Keratinocyte (primary cell): ENCODE measurements at regions not wholly inside any gene's neighbourhood (a gene's known extent, or its start where the extent isn't known, plus 50 kb on each side); places are given as distances from the start of the nearest gene placed in this dataset.

Experiments used
- DNase-seq: peaks from one replicate; pipeline ENCODE4 v3.0.0-alpha.2; 2011; ENCODE audit warnings: low read depth, missing footprints, low spot score
- FAIRE-seq: peaks from 2 replicates; lab custom pipeline; 2011; peaks lifted over from hg19 to GRCh38; lab: Jason Lieb, UNC
- H2AFZ ChIP-seq: 2 replicates; pipeline ENCODE4 v1.6.0; 2012; ENCODE audit warnings: low read length, control low read depth, inconsistent platforms; ENCODE audit not compliant: control insufficient read depth
- H3K27ac ChIP-seq: 2 replicates; pipeline ENCODE4 v1.5.1; 2011; ENCODE audit warnings: low read length; ENCODE audit not compliant: control insufficient read depth, insufficient read depth
- H3K27me3 ChIP-seq: 3 replicates; pipeline ENCODE4 v1.6.0; 2011; ENCODE audit warnings: low read length; ENCODE audit not compliant: control insufficient read depth, insufficient read depth; ENCODE audit errors: extremely low read depth
- H3K36me3 ChIP-seq, 2 experiments: 2 replicates in 1 of 2; 3 replicates in 1 of 2; pipeline ENCODE4 v1.5.1; 2011; ENCODE audit warnings: low read length in 2 of 2, mild to moderate bottlenecking in 1 of 2; ENCODE audit not compliant: control insufficient read depth in 2 of 2, insufficient read depth in 2 of 2; ENCODE audit errors: extremely low read depth in 1 of 2
- H3K4me1 ChIP-seq: 3 replicates; pipeline ENCODE4 v1.5.1; 2011; ENCODE audit warnings: low read length; ENCODE audit not compliant: control insufficient read depth, insufficient read depth; ENCODE audit errors: extremely low read depth
- H3K4me2 ChIP-seq: 3 replicates; pipeline ENCODE4 v1.6.0; 2011; ENCODE audit warnings: low read depth, low read length; ENCODE audit not compliant: control insufficient read depth, insufficient read depth; ENCODE audit errors: extremely low read depth
- H3K4me3 ChIP-seq, 3 experiments: fragments of 200-600 bp in 1 of 3; sonication (generic) in 1 of 3; 2 replicates in 2 of 3; 3 replicates in 1 of 3; pipeline ENCODE4 v1.5.1; 2011 to 2016; ENCODE audit warnings: low read length in 3 of 3, mild to moderate bottlenecking in 3 of 3, control low read depth in 2 of 3, inconsistent platforms in 1 of 3, low read depth in 1 of 3, mixed read lengths in 1 of 3, mixed run types in 1 of 3, moderate library complexity in 1 of 3; ENCODE audit not compliant: control insufficient read depth in 2 of 3, insufficient read depth in 2 of 3; ENCODE audit errors: extremely low read depth in 1 of 3
- H3K79me2 ChIP-seq: 2 replicates; pipeline ENCODE4 v1.6.0; 2012; ENCODE audit warnings: low read length; ENCODE audit not compliant: control insufficient read depth, insufficient read depth
- H3K9ac ChIP-seq: 3 replicates; pipeline ENCODE4 v1.6.0; 2011; ENCODE audit warnings: low read length; ENCODE audit not compliant: control insufficient read depth, insufficient read depth; ENCODE audit errors: extremely low read depth
- H3K9me1 ChIP-seq: 3 replicates; pipeline ENCODE4 v1.6.0; 2011; ENCODE audit warnings: low read length; ENCODE audit not compliant: control insufficient read depth, insufficient read depth; ENCODE audit errors: extremely low read depth
- H3K9me3 ChIP-seq: 2 replicates; pipeline ENCODE4 v1.5.1; 2012; ENCODE audit warnings: low read depth, low read length; ENCODE audit not compliant: control insufficient read depth
- H4K20me1 ChIP-seq: 3 replicates; pipeline ENCODE4 v1.6.0; 2011; ENCODE audit warnings: low read length; ENCODE audit not compliant: control insufficient read depth, insufficient read depth; ENCODE audit errors: extremely low read depth
- EZH2 ChIP-seq: IDR thresholded peaks from one replicate; pipeline ENCODE4 v1.6.1; 2012; ENCODE audit warnings: inconsistent platforms, mild to moderate bottlenecking, low read length, moderate library complexity
- dilution Hi-C: fragments of 300-500 bp; cut with MboI; formaldehyde crosslinking; loops from one replicate; pipeline ENCODE4 v1.7.0; 2020; ENCODE audit warnings: low sequenced_read_pairs; ENCODE audit not compliant: extremely low pct_ligation_motif_present
- TF ChIP-seq, protein P1 (sequence below), 3 experiments: IDR thresholded peaks in 1 of 3; conservative IDR thresholded peaks in 1 of 3; optimal IDR thresholded peaks in 1 of 3; 2 replicates in 2 of 3; 3 replicates in 1 of 3; pipeline versions ENCODE3 to v1.5.1; 2011; ENCODE audit warnings: low read length in 3 of 3, mild to moderate bottlenecking in 3 of 3, moderate library complexity in 2 of 3, control low read depth in 1 of 3, inconsistent platforms in 1 of 3; ENCODE audit not compliant: insufficient read depth in 2 of 3; ENCODE audit errors: extremely low read depth in 1 of 3

DNA sequence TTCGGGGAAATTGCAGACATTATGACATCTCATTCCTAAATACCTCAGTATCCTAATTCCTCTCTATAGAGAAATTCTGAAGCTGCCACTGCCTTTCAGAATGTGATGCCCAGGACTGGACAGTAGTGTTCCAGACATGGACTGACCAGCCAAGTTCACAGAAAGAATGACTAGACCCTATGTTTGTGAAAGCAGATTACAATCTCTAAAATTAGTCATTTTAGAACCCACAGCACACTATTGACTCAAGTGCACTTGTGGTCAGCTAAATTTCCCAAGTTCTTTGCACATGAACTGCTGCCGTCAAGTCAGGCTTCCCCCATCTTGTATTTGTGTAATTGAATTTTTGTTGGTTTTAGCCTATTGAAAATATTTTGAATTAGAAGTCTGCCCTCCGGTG is 81.0 kb upstream of the ESX1 start:
- H3K4me2 ChIP-seq: no peak overlapping the region
- H3K9me1 ChIP-seq: no peaks in the 10 kb centered on the region
- FAIRE-seq: no peak
- H3K9ac ChIP-seq: no peak overlapping the region
- H3K79me2 ChIP-seq: no peaks in the 10 kb centered on the region
- no peak overlapping the region for H3K27ac ChIP-seq
- H3K27me3 ChIP-seq: peaks cover 2% of the 10 kb centered on the region
- dilution Hi-C loops: no loop called here
- H3K36me3 ChIP-seq: no peaks in the 10 kb centered on the region
- no peaks in the 10 kb centered on the region for H4K20me1 ChIP-seq
- no peak overlapping the region for H3K4me3 ChIP-seq
- no peaks in the 10 kb centered on the region for H3K9me3 ChIP-seq
- peaks cover 12% of the 10 kb centered on the region for H3K4me1 ChIP-seq
- no peak for DNase-seq
- H2AFZ ChIP-seq: no peak overlapping the region
- TF ChIP-seq EZH2: no peak
- TF ChIP-seq, protein P1, sequence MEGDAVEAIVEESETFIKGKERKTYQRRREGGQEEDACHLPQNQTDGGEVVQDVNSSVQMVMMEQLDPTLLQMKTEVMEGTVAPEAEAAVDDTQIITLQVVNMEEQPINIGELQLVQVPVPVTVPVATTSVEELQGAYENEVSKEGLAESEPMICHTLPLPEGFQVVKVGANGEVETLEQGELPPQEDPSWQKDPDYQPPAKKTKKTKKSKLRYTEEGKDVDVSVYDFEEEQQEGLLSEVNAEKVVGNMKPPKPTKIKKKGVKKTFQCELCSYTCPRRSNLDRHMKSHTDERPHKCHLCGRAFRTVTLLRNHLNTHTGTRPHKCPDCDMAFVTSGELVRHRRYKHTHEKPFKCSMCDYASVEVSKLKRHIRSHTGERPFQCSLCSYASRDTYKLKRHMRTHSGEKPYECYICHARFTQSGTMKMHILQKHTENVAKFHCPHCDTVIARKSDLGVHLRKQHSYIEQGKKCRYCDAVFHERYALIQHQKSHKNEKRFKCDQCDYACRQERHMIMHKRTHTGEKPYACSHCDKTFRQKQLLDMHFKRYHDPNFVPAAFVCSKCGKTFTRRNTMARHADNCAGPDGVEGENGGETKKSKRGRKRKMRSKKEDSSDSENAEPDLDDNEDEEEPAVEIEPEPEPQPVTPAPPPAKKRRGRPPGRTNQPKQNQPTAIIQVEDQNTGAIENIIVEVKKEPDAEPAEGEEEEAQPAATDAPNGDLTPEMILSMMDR (optimal IDR thresholded peaks at IDR 0.05 in 1 of 3, IDR thresholded peaks at IDR 0.05 in 1 of 3, conservative IDR thresholded peaks at IDR 0.05 in 1 of 3; ENCODE audit: extremely low read depth in 1 of 3, insufficient read depth in 2 of 3, low read length in 3 of 3): no peak

DNA sequence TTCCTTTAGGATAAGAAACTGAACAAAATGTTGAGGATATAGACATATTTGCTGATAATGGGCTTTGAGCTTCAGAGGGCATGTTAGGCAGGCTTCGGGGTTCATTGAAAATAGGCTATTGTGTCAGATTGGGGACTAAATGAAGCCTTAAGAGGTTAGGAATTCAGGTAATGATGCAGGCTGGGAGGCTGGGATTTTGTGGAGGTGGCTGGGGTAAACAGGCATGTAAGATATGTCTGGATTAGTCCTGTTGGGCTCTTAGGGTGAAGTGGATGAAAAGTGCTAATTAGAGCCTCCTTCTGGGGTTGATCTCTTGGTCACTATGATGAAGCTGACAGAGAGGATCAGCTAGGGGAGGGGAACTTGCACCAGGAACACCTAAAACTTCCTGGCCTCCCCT is 80.2 kb upstream of the ESX1 start:
- no peak overlapping the region for H2AFZ ChIP-seq
- no peak overlapping the region for H3K27ac ChIP-seq

More for the DNA sequence above, 80.2 kb upstream of the ESX1 start:
- Histone ChIP-seq H3K4me3 (no peak overlapping the region), H3K9ac (no peak overlapping the region), H3K36me3 (no peaks in the 10 kb centered on the region), H3K9me3 (no peaks in the 10 kb centered on the region), H4K20me1 (no peaks in the 10 kb centered on the region), H3K27me3 (peaks cover 2% of the 10 kb centered on the region), H3K79me2 (no peaks in the 10 kb centered on the region), H3K4me2 (no peak overlapping the region), H3K9me1 (no peaks in the 10 kb centered on the region), H3K4me1 (peaks cover 20% of the 10 kb centered on the region)
- DNase-seq: no peak
- dilution Hi-C loops: no loop called here
- FAIRE-seq: no peak
- TF ChIP-seq EZH2: no peak
- TF ChIP-seq, protein P1 (optimal IDR thresholded peaks at IDR 0.05 in 1 of 3, IDR thresholded peaks at IDR 0.05 in 1 of 3, conservative IDR thresholded peaks at IDR 0.05 in 1 of 3; ENCODE audit: extremely low read depth in 1 of 3, insufficient read depth in 2 of 3, low read length in 3 of 3): no peak
